ENCODE measurements at regions not wholly inside any gene's neighbourhood (a gene's known extent, or its start where the extent isn't known, plus 50 kb on each side); places are given as distances from the start of the nearest gene placed in this dataset.

DNA sequence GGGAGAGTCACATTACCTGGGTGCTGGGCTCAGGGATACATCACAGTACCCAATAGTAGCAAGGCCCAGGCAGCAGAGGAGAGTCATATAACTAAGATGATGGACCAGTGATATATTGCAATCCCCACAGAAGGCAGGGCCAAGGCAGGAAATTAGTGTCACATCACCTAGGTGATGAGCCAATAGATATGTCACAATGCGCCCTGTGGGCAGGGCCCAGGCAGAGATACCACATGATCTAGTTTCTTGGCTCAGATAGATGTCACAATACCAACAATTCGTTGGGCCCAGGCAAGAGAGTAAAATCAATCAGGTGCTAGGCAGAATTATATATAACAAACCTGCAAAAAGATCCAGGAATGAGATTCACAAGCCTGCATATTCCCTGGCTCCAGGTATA is 2111.5 kb downstream of the TP53TG3F start:
- H3K4me3 Mint-ChIP-seq: no peak overlapping the region
- no peak overlapping the region for H3K27ac Mint-ChIP-seq
- TF ChIP-seq, protein P1, sequence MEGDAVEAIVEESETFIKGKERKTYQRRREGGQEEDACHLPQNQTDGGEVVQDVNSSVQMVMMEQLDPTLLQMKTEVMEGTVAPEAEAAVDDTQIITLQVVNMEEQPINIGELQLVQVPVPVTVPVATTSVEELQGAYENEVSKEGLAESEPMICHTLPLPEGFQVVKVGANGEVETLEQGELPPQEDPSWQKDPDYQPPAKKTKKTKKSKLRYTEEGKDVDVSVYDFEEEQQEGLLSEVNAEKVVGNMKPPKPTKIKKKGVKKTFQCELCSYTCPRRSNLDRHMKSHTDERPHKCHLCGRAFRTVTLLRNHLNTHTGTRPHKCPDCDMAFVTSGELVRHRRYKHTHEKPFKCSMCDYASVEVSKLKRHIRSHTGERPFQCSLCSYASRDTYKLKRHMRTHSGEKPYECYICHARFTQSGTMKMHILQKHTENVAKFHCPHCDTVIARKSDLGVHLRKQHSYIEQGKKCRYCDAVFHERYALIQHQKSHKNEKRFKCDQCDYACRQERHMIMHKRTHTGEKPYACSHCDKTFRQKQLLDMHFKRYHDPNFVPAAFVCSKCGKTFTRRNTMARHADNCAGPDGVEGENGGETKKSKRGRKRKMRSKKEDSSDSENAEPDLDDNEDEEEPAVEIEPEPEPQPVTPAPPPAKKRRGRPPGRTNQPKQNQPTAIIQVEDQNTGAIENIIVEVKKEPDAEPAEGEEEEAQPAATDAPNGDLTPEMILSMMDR (IDR thresholded peaks at IDR 0.05; ENCODE audit: unreplicated experiment in 3 of 3): no peak
- no peaks in the 10 kb centered on the region for H3K4me1 Mint-ChIP-seq
- peaks cover 68% of the 10 kb centered on the region for H3K9me3 Mint-ChIP-seq
- H3K27me3 Mint-ChIP-seq (ENCODE audit: low read depth): no peaks in the 10 kb centered on the region
- peaks cover 4% of the 10 kb centered on the region for H3K36me3 Mint-ChIP-seq (ENCODE audit: low read depth)

DNA sequence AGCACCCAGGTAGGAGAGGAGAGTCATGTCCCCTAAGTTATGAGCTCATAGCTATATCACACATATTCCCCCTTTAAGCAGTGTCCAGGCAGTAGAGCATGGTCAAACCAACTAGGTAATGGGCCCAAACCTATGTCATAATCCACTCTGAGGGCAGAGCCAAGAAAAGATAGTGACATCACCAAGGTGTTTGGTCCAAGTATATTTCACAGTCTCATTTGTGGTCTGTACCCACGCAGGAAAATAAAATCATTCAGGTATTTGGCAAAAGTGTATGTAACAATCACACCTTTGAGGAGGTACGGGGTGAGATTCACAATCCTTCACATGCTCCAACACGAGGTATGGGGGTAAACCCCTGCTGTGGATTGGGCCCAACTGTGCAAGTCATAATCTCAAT is 2112.8 kb downstream of the TP53TG3F start:
- TF ChIP-seq, protein P1 (IDR thresholded peaks at IDR 0.05; ENCODE audit: unreplicated experiment in 3 of 3): no peak
- no peaks in the 10 kb centered on the region for H3K27me3 Mint-ChIP-seq (ENCODE audit: low read depth)
- no peaks in the 10 kb centered on the region for H3K4me1 Mint-ChIP-seq
- H3K9me3 Mint-ChIP-seq: peaks cover 61% of the 10 kb centered on the region
- H3K27ac Mint-ChIP-seq: no peak overlapping the region
- peaks cover 4% of the 10 kb centered on the region for H3K36me3 Mint-ChIP-seq (ENCODE audit: low read depth)
- no peak overlapping the region for H3K4me3 Mint-ChIP-seq

DNA sequence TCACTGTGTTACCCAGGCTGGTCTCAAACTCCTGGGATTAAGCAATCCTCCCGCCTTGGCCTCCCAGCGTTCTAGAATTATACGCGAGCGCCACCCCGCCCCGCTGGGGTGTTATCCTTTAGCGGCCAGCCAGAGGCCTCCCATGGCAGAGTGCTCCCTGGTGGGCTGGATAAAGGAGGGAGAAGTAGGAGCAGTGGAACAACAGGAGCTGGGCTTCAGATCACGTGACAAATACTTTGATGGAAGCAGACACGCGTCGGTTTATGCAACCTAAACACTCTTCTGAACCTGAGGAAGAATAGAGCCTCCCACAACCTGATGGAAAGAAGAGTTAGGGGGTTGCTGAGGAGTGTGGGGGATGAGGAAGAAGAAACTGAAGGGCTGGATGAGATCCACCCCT is 2114.0 kb downstream of the TP53TG3F start:
- TF ChIP-seq, protein P1 (IDR thresholded peaks at IDR 0.05; ENCODE audit: unreplicated experiment in 3 of 3): no peak
- Mint-ChIP-seq H3K4me3 (no peak overlapping the region), H3K27ac (no peak overlapping the region), H3K36me3 (ENCODE audit: low read depth) (peaks cover 4% of the 10 kb centered on the region), H3K9me3 (peaks cover 61% of the 10 kb centered on the region), H3K4me1 (no peaks in the 10 kb centered on the region), H3K27me3 (ENCODE audit: low read depth) (no peaks in the 10 kb centered on the region)

DNA sequence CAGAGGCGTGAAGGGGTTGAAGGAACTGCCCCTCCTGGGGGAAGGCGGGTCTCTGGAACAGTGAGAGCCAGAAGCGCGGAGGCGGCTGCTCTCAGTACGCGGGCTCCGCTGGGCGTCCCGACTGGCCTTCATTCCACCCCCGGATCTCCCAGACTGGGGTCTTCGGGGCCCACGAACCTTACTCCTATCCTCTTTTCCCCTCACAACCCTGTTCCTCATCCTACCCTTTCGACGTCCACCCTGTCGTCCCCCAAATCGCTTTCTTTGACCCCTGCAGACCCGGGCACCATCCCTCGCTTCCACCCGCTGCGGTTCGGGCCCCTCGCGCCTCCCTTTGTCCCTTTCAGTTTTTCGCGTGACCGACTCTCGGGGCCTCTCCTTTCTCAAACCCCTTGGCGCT is 2114.6 kb downstream of the TP53TG3F start:
- no peak overlapping the region for H3K4me3 Mint-ChIP-seq
- H3K27ac Mint-ChIP-seq: no peak overlapping the region
- TF ChIP-seq, protein P1 (IDR thresholded peaks at IDR 0.05; ENCODE audit: unreplicated experiment in 3 of 3): no peak
- H3K36me3 Mint-ChIP-seq (ENCODE audit: low read depth): peaks cover 4% of the 10 kb centered on the region
- H3K4me1 Mint-ChIP-seq: no peaks in the 10 kb centered on the region
- peaks cover 64% of the 10 kb centered on the region for H3K9me3 Mint-ChIP-seq
- no peaks in the 10 kb centered on the region for H3K27me3 Mint-ChIP-seq (ENCODE audit: low read depth)

DNA sequence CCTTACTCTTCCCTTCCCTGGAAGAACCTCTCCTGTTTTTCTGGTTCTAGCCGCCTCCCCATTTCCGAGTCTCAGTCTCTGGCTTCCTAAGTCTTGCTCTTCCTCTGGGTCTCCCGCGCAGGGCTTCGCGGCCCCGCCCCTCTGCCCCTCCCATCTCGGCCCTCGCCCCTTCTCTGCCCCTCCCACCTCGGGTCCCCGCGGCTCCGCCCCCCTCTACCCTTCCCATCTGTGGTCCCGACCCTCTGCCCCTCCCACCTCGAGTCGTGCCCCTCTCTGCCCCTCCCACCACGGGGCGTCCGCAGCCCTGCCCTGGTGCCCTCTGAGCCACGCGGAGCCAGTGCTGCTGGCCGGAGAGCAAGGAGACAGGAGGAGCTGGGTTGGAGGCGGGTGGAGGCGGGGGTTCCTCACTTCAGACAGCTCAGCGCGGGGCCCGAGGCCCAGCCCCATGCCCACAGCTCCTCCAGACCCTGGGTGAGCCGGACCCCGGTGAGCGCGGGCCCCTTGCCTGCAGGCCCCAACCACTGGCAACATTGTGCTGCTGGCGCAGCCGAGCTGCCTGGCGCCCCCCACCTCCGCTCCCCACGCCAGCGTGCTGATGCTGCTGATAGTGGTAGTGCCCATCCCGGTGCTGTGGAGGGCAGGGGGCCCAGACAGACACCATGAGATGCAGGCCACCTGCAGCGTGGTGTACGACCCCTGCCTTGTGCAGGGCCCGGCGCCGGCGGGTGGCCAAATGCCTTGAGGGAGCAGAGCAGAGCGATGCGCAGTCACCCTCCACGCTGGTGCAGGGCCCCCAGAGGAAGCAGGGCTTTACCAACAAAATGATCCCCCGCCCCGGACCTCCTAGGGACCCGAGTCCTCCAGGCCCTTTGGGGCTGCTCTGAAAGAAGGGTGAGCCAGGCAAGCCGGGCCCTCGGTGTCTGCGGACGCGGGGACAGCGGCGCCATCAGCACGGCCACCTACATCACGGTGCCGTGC is 2115.3 kb downstream of the TP53TG3F start:
- Mint-ChIP-seq H3K9me3 (peaks cover 62% of the 10 kb centered on the region), H3K4me1 (no peaks in the 10 kb centered on the region), H3K36me3 (ENCODE audit: low read depth) (peaks cover 4% of the 10 kb centered on the region), H3K4me3 (no peak overlapping the region), H3K27ac (no peak overlapping the region), H3K27me3 (ENCODE audit: low read depth) (no peaks in the 10 kb centered on the region)
- TF ChIP-seq, protein P1 (IDR thresholded peaks at IDR 0.05; ENCODE audit: unreplicated experiment in 3 of 3): no peak

DNA sequence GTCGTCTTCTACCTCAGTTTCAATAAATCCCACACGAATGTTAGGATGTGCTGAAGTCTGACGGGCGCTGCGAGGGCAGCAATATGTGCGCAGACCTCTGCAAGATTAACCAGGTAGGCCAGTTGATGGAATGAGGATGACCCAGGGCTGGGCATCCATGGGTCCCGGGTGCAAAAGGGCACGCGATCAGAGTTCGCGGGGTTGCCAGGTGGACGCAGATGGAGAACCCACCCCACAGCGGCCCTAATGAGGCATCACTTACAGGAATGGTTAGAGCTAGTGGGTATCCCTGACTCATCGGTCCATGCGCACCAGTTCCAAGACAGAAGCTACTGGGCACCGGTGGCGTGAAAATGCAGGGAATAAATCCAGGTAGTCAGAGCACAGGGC is 2116.0 kb downstream of the TP53TG3F start:
- Mint-ChIP-seq H3K4me1 (no peaks in the 10 kb centered on the region), H3K4me3 (no peak overlapping the region), H3K27ac (no peak overlapping the region), H3K9me3 (peaks cover 66% of the 10 kb centered on the region), H3K36me3 (ENCODE audit: low read depth) (peaks cover 4% of the 10 kb centered on the region), H3K27me3 (ENCODE audit: low read depth) (no peaks in the 10 kb centered on the region)
- TF ChIP-seq, protein P1 (IDR thresholded peaks at IDR 0.05; ENCODE audit: unreplicated experiment in 3 of 3): no peak

Data from nephron (organoid).